ENCODE measurements at regions not wholly inside any gene's neighbourhood (a gene's known extent, or its start where the extent isn't known, plus 50 kb on each side); places are given as distances from the start of the nearest gene placed in this dataset.

DNA sequence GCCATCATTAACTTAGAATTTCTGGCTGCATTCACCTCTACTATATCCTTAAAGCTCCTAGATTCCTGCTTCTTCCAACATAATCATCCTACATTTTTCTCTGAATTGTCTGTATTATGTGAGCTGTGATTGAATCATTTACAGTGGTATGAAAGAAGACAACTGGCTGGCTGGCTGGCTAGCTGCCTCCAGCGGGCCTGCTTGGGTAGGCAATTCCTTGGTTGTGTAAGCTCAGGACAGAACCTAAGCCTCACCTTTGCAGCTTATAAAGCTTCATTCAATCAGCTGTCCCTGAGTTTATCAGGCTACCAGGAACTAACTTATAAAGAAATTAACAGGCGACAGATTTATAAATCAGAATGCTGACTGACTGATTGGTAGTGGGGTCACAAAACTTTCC lies 162.7 kb upstream of the NR3C1 start:
- intact Hi-C loops (cut with micrococcal nuclease): no loop called here
- no peak overlapping the region for H3K27ac Mint-ChIP-seq
- DNase-seq: no peak
- H3K27me3 Mint-ChIP-seq (ENCODE audit: low read depth): no peaks in the 10 kb centered on the region
- peaks cover 4% of the 10 kb centered on the region for H3K4me1 Mint-ChIP-seq (ENCODE audit: low read depth)
- no peaks in the 10 kb centered on the region for H3K9me3 Mint-ChIP-seq
- CTCF ChIA-PET: no interaction called here
- no peaks in the 10 kb centered on the region for H3K36me3 Mint-ChIP-seq (ENCODE audit: low read depth)
- no peak overlapping the region for H3K4me3 Mint-ChIP-seq

DNA sequence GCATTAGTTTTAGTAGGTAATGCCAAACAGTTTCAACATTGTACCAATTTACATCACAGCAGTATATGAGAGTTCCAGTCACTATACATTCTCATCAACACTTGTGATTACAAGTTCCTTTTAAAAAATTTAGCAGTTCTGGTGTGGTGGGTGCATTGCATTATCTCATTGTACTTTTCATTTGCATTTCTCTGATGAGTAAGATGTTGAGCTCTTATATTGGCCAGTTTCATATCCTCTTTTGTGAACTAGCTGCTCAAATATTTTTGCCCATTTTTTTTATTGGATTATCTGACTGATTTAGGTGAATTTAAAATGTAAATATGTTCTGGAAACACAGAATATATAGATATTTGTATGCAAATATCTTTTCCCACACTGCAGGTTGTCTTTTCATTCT lies 160.9 kb upstream of the NR3C1 start:
- intact Hi-C loops (cut with micrococcal nuclease): no loop called here
- Mint-ChIP-seq H3K4me3 (no peak overlapping the region), H3K4me1 (ENCODE audit: low read depth) (peaks cover 4% of the 10 kb centered on the region), H3K27me3 (ENCODE audit: low read depth) (no peaks in the 10 kb centered on the region), H3K36me3 (ENCODE audit: low read depth) (no peaks in the 10 kb centered on the region), H3K27ac (no peak overlapping the region), H3K9me3 (no peaks in the 10 kb centered on the region)
- no peak for DNase-seq
- CTCF ChIA-PET: no interaction called here

DNA sequence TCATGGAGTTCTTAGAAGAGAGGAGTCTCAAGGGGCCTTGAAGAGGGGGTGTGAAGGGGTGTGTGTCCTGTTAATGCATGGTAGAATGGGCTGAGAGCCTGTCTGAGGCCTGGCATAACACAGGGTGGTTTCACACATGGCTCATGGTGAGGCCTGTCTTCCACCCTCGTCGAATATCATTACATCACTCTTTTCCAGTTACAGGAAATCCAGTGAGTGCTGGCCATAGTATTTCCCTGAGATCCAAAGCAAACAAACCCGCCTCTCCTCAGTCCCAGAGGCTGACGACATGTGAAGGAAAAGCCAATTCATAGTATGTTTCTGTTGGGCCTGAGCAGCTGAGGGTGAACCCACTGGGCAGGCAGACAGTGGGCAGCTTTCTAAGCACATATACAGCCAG lies 159.4 kb upstream of the NR3C1 start:
- peaks cover 4% of the 10 kb centered on the region for H3K4me1 Mint-ChIP-seq (ENCODE audit: low read depth)
- intact Hi-C loops (cut with micrococcal nuclease): no loop called here
- CTCF ChIA-PET: no interaction called here

DNA sequence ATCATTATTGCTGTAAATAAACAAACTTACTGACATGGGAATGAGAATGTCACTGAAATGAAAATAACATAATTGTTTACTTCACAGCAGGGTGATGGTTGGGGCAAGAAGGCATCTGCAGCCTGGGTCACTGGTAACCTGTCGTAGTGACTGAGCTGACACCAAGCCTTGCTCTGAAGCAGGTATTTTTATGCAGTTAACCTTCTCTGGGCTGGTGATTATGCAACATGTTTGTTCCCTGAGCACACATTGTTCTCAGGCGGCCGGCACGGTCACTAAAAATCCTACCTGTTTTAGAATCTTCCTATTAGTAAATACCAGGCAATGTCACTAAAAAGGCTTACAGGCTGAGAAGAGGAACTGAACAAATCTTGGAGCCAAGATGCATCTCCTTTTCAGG lies 157.7 kb upstream of the NR3C1 start:
- H3K27me3 Mint-ChIP-seq (ENCODE audit: low read depth): no peaks in the 10 kb centered on the region
- CTCF ChIA-PET: no interaction called here
- peaks cover 10% of the 10 kb centered on the region for H3K4me1 Mint-ChIP-seq (ENCODE audit: low read depth)

More for the DNA sequence above, 159.4 kb upstream of the NR3C1 start:
- DNase-seq: no peak
- Mint-ChIP-seq H3K27me3 (ENCODE audit: low read depth) (no peaks in the 10 kb centered on the region), H3K36me3 (ENCODE audit: low read depth) (no peaks in the 10 kb centered on the region), H3K9me3 (no peaks in the 10 kb centered on the region), H3K27ac (no peak overlapping the region), H3K4me3 (no peak overlapping the region)

DNA sequence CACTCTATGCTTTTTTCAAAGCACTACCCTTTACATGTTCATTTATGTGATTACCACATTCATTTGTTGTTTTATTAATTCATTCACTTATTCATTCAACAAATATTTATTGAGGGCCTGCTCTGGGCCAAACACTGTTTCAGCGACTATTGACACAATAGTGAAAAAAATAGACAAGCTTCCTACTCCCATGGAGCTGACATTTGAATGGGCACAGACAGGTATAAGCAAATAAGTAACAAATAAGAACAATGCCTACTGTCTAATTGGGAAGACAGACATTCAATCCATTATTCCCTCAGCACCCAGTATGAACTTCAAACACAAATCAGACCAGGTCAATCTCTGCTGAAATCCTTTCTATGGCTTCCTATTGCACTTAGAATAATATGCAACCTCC lies 156.9 kb upstream of the NR3C1 start:
- DNase-seq: no peak
- no peaks in the 10 kb centered on the region for H3K27me3 Mint-ChIP-seq (ENCODE audit: low read depth)
- intact Hi-C loops (cut with micrococcal nuclease): no loop called here
- CTCF ChIA-PET: interaction anchor here (1.1 kb wide), 1 partner anchor 13 kb away, joined by 4 read pairs; no protein-coding TSS in a partner anchor
- H3K27ac Mint-ChIP-seq: no peak overlapping the region
- no peaks in the 10 kb centered on the region for H3K36me3 Mint-ChIP-seq (ENCODE audit: low read depth)
- H3K9me3 Mint-ChIP-seq: no peaks in the 10 kb centered on the region
- no peak overlapping the region for H3K4me3 Mint-ChIP-seq
- H3K4me1 Mint-ChIP-seq (ENCODE audit: low read depth): peaks cover 10% of the 10 kb centered on the region

More for the DNA sequence above, 157.7 kb upstream of the NR3C1 start:
- Mint-ChIP-seq H3K27ac (no peak overlapping the region), H3K9me3 (no peaks in the 10 kb centered on the region), H3K36me3 (ENCODE audit: low read depth) (no peaks in the 10 kb centered on the region), H3K4me3 (no peak overlapping the region)
- no peak for DNase-seq
- intact Hi-C loops (cut with micrococcal nuclease): no loop called here

DNA sequence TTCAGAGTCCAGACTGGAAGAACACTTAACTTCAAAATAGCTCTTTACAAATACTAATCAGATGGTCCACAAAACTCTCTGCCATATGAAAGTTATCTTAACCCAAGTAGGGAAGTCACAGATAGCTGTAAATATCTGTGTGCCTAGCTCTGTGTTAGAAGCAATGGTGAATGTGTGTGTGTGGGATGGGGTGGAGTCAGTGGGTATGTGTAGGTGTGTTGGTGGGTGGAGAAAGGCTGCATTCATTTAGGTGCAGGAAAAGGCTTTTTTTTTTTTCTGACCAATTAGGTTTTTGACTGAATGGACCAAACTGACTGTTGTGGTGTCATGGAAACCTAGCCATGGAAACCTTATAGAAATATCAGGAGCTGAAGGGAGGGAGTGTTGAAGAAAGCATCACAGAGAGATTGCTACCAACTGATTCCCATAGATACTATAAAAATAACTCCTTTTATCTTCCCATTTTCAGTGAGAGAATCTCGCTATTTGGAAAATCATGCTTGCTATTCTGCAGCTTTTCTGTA lies 156.2 kb upstream of the NR3C1 start:
- H3K4me3 Mint-ChIP-seq: no peak overlapping the region
- no peaks in the 10 kb centered on the region for H3K27me3 Mint-ChIP-seq (ENCODE audit: low read depth)
- intact Hi-C loops (cut with micrococcal nuclease): loop anchor here (5.0 kb wide), 3 partner anchors 48 to 557 kb away; no protein-coding TSS in a partner anchor
- H3K36me3 Mint-ChIP-seq (ENCODE audit: low read depth): no peaks in the 10 kb centered on the region
- no peak for DNase-seq
- CTCF ChIA-PET: interaction anchor here (1.1 kb wide), 1 partner anchor 14 kb away, joined by 4 read pairs; no protein-coding TSS in a partner anchor
- H3K9me3 Mint-ChIP-seq: no peaks in the 10 kb centered on the region
- H3K4me1 Mint-ChIP-seq (ENCODE audit: low read depth): peaks cover 10% of the 10 kb centered on the region
- no peak overlapping the region for H3K27ac Mint-ChIP-seq

DNA sequence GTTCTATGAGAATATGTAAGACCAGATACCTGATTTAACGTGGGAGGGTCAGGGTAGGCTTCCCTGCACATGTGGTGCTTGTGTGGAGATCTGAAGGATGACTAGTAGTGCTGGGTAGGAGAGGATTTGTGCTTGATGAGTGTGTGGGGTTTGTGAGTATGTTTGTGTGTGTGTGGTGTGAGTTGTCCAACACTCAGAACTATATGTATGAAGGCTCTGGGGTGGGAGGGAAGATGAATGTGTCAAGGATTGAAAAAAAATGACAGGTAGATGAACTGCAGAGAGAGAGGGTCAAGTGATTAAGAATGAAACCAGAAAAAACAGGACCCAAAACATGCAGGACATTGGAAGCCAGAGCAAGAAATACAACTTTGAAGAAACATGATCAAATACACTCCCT lies 154.6 kb upstream of the NR3C1 start:
- CTCF ChIA-PET: no interaction called here
- Mint-ChIP-seq H3K27ac (no peak overlapping the region), H3K4me1 (ENCODE audit: low read depth) (peaks cover 6% of the 10 kb centered on the region)

DNA sequence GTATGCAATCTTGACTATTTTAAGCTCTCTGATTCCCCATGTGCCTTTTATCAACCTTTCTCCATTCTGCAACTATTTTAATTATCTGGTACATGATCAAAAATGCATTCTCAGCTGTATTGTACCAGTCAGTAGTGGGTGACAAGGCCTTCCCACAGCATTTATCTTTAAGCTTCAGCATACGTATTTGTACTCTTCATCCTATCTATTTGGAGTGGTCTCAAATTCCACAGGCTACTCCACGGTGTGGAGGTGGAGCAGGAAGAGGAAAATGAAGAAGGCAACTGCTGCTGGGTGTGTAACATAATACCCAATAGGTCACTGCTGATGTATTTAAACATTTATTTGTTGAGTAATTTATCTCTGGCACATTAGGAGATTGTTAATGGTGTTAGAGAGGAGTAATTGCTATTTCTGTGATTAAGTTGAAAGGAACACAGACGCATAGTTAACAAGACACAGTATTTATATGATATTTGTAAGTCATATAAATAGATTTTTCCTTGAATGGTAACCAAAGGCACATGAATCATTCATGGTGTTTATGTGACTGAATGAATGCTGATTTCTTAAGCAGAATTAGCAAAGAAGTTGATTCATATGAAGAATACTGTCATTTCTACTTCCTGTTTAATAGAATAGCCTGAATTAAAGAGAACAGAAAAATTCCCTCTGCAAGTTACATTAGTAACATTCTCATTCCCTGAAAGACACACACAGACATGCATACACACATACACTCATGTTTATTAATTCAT lies 153.8 kb upstream of the NR3C1 start:
- no peak for DNase-seq
- CTCF ChIA-PET: no interaction called here
- Mint-ChIP-seq H3K27me3 (ENCODE audit: low read depth) (peaks cover 3% of the 10 kb centered on the region), H3K4me3 (no peak overlapping the region), H3K9me3 (no peaks in the 10 kb centered on the region), H3K27ac (no peak overlapping the region), H3K4me1 (ENCODE audit: low read depth) (peaks cover 6% of the 10 kb centered on the region), H3K36me3 (ENCODE audit: low read depth) (no peaks in the 10 kb centered on the region)
- intact Hi-C loops (cut with micrococcal nuclease): loop anchor here (1.0 to 5.0 kb wide), 4 partner anchors 50 to 635 kb away; no protein-coding TSS in a partner anchor

More for the DNA sequence above, 154.6 kb upstream of the NR3C1 start:
- no peaks in the 10 kb centered on the region for H3K36me3 Mint-ChIP-seq (ENCODE audit: low read depth)
- H3K27me3 Mint-ChIP-seq (ENCODE audit: low read depth): peaks cover 3% of the 10 kb centered on the region
- intact Hi-C loops (cut with micrococcal nuclease): loop anchor here (5.0 kb wide), 3 partner anchors 49 to 556 kb away; no protein-coding TSS in a partner anchor
- H3K4me3 Mint-ChIP-seq: no peak overlapping the region
- H3K9me3 Mint-ChIP-seq: no peaks in the 10 kb centered on the region
- no peak for DNase-seq

DNA sequence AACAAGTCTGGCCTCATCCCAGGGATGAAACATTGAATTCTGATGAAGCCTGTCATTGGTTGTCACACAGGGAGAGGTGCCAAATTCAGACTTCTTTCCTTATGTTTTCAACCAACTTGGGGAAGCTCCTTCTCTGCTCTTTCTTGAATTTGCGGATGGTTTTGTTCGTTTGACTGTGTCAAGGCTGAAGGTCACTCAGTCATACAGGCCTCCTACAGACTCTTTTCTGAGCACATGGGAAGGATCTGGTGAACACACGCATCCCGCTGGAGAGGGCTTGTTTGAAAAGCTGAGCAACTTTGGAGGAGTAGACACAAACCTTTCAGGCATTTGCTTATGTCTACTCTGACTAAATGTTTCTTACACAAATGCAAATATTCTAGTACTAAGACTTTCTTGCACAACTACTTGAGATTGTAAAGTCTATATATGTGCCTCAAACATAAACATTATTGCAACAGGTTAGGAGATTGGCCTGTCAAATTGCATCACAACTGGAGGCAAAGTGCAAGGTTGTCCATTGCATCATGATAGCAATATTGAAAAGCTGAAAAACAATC lies 151.5 kb upstream of the NR3C1 start:
- no peaks in the 10 kb centered on the region for H3K36me3 Mint-ChIP-seq (ENCODE audit: low read depth)
- no peak for DNase-seq
- peaks cover 3% of the 10 kb centered on the region for H3K27me3 Mint-ChIP-seq (ENCODE audit: low read depth)
- no peak overlapping the region for H3K4me3 Mint-ChIP-seq
- peaks cover 6% of the 10 kb centered on the region for H3K4me1 Mint-ChIP-seq (ENCODE audit: low read depth)
- CTCF ChIA-PET: no interaction called here
- no peak overlapping the region for H3K27ac Mint-ChIP-seq
- intact Hi-C loops (cut with micrococcal nuclease): loop anchor here (5.0 kb wide), 3 partner anchors 52 to 553 kb away; no protein-coding TSS in a partner anchor
- H3K9me3 Mint-ChIP-seq: no peaks in the 10 kb centered on the region

DNA sequence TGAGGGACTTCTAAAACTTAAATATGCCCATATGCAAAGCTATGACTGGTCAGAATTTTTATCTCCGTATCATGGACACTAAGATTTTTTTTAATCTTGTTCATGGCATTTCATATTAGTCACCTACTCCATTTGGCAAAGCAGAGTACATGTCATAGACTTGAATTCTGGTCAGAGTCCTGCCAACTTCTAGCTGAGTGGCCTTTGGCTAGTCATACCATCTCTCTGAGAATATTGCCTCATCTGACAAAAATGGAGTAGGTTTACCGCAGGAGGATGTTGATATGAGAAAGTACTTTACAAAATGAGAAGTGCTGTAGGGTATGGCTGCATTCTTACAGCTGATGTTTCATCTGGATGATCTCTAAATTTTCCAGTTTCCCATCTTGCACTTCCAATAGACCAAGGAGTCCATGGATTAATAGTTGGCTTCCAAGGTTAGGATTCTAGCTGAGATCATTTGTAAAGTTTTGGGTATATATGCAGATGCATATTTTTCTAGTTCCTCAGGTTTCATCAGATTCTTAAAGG lies 150.8 kb upstream of the NR3C1 start:
- intact Hi-C loops (cut with micrococcal nuclease): no loop called here
- no peaks in the 10 kb centered on the region for H3K9me3 Mint-ChIP-seq
- H3K27ac Mint-ChIP-seq: no peak overlapping the region
- H3K4me1 Mint-ChIP-seq (ENCODE audit: low read depth): peaks cover 6% of the 10 kb centered on the region
- DNase-seq: no peak
- H3K36me3 Mint-ChIP-seq (ENCODE audit: low read depth): no peaks in the 10 kb centered on the region
- peaks cover 3% of the 10 kb centered on the region for H3K27me3 Mint-ChIP-seq (ENCODE audit: low read depth)
- no peak overlapping the region for H3K4me3 Mint-ChIP-seq
- CTCF ChIA-PET: no interaction called here

DNA sequence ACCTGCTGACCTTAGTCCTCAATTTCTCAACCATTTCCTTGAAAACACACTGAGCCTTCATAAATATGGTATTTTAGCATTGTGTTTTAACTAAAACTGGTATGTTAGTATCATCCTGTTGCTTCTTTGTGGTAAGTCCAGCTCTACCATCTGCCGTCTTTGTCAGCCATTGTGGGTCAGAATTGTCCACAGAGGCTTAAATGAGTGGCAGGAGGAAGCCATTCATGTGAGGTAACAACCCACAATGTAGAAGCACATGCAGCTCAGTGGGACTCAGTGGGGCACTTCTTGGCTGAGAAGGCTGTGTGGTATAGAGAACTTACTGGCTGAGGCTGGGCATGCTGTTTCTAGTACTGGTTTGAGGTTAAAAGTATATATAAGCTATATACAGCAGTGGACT lies 149.2 kb upstream of the NR3C1 start:
- CTCF ChIA-PET: interaction anchor here (0.6 to 0.7 kb wide), 2 partner anchors 10 to 13 kb away, joined by 3 read pairs; no protein-coding TSS in a partner anchor
- intact Hi-C loops (cut with micrococcal nuclease): no loop called here
- Mint-ChIP-seq H3K4me3 (no peak overlapping the region), H3K4me1 (ENCODE audit: low read depth) (peaks cover 6% of the 10 kb centered on the region), H3K27ac (no peak overlapping the region), H3K36me3 (ENCODE audit: low read depth) (no peaks in the 10 kb centered on the region), H3K27me3 (ENCODE audit: low read depth) (peaks cover 3% of the 10 kb centered on the region), H3K9me3 (no peaks in the 10 kb centered on the region)
- DNase-seq: no peak

DNA sequence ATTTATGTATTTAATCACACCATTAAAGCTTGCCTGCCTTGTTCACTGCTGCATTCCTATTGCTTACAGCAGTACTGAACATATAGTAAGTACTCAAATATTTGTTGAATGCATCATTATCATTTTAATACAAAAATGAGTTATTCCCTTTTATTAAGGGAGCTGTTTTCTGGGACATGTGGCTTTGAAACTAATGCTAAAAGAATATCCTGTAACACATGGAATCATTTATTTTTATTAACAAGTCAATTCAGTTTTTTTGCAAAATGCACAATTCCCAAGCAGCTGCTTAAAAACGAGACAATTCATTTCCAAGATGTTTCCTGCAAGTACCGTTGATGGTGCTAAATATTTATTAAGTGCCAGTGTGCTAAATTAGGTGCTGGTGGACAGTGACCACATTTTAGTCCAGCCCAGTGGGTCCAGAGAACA lies 148.3 kb upstream of the NR3C1 start:
- H3K36me3 Mint-ChIP-seq (ENCODE audit: low read depth): no peaks in the 10 kb centered on the region
- H3K27ac Mint-ChIP-seq: no peak overlapping the region
- no peak for DNase-seq
- H3K4me3 Mint-ChIP-seq: no peak overlapping the region
- CTCF ChIA-PET: no interaction called here
- peaks cover 3% of the 10 kb centered on the region for H3K27me3 Mint-ChIP-seq (ENCODE audit: low read depth)
- H3K4me1 Mint-ChIP-seq (ENCODE audit: low read depth): no peaks in the 10 kb centered on the region
- intact Hi-C loops (cut with micrococcal nuclease): no loop called here
- no peaks in the 10 kb centered on the region for H3K9me3 Mint-ChIP-seq

Data from activated naive CD4-positive, alpha-beta T cell treated with anti-CD3 and anti-CD28 coated beads for 36 hours (primary cell).